SK-N-SH treated with all-trans-retinoic acid at 6 μM for 48 hours (cell line): ENCODE measurements at regions not wholly inside any gene's neighbourhood (a gene's known extent, or its start where the extent isn't known, plus 50 kb on each side); places are given as distances from the start of the nearest gene placed in this dataset.

ENCODE experiments used
- ATAC-seq: fragments of 200-7000 bp; cut with Tn5 transposase; 3 replicates; pipeline ENCODE4 v1.9.1; 2020; ENCODE audit warnings: mild to moderate bottlenecking, moderate library complexity
- ARNTL ChIP-seq: fragments of 450-650 bp; formaldehyde crosslinking; IDR thresholded peaks from 2 replicates; pipeline ENCODE4 v1.5.0; 2020; ENCODE audit warnings: low read depth, mild to moderate bottlenecking, moderate library complexity, borderline replicate concordance
- BACH2 ChIP-seq: fragments of 250-450 bp; sonication (Bioruptor Pico); IDR thresholded peaks from 2 replicates; pipeline ENCODE4 v1.9.0; 2021; ENCODE audit warnings: mild to moderate bottlenecking, borderline replicate concordance
- CREB5 ChIP-seq: fragments of 250-450 bp; sonication (Bioruptor Pico); IDR thresholded peaks from 2 replicates; pipeline ENCODE4 v1.5.1; 2020; ENCODE audit warnings: low read depth, mild to moderate bottlenecking, moderate library complexity
- CSDC2 ChIP-seq: fragments of 250-450 bp; sonication (Bioruptor Pico); IDR thresholded peaks from 2 replicates; pipeline ENCODE4 v1.5.0; 2020; ENCODE audit warnings: mild to moderate bottlenecking, moderate library complexity
- CSRNP3 ChIP-seq: fragments of 250-450 bp; sonication (Bioruptor Pico); IDR thresholded peaks from 2 replicates; pipeline ENCODE4 v1.5.1; 2021; ENCODE audit warnings: mild to moderate bottlenecking, moderate library complexity
- ESRRG ChIP-seq: fragments of 250-450 bp; sonication (Bioruptor Pico); IDR thresholded peaks from 2 replicates; pipeline ENCODE4 v1.6.1; 2021; ENCODE audit warnings: mild to moderate bottlenecking
- GLIS3 ChIP-seq: fragments of 250-450 bp; sonication (Bioruptor Pico); IDR thresholded peaks from 2 replicates; pipeline ENCODE4 v1.5.0; 2020; ENCODE audit warnings: mild to moderate bottlenecking, moderate library complexity
- ISL1 ChIP-seq: fragments of 250-450 bp; sonication (Bioruptor Pico); IDR thresholded peaks from 2 replicates; pipeline ENCODE4 v2.1.2; 2022; ENCODE audit warnings: mild to moderate bottlenecking, moderate library complexity
- OSR1 ChIP-seq: fragments of 250-450 bp; sonication (Bioruptor Pico); IDR thresholded peaks from 2 replicates; pipeline ENCODE4 v1.8.0; 2022; ENCODE audit warnings: moderate library complexity, mild to moderate bottlenecking, inconsistent platforms
- PATZ1 ChIP-seq: fragments of 250-450 bp; sonication (Bioruptor Pico); IDR thresholded peaks from 2 replicates; pipeline ENCODE4 v1.8.0; 2020; ENCODE audit warnings: mild to moderate bottlenecking, moderate library complexity, borderline replicate concordance
- POU6F1 ChIP-seq: fragments of 250-450 bp; sonication (Bioruptor Pico); IDR thresholded peaks from 2 replicates; pipeline ENCODE4 v1.8.0; 2021; ENCODE audit warnings: low read depth, mild to moderate bottlenecking, moderate library complexity, borderline replicate concordance
- PPARA ChIP-seq: fragments of 250-450 bp; sonication (Bioruptor Pico); IDR thresholded peaks from 2 replicates; pipeline ENCODE4 v1.5.0; 2020; ENCODE audit warnings: mild to moderate bottlenecking, borderline replicate concordance
- RARB ChIP-seq: fragments of 250-450 bp; sonication (Bioruptor Pico); IDR thresholded peaks from 2 replicates; pipeline ENCODE4 v1.8.0; 2021; ENCODE audit warnings: mild to moderate bottlenecking, moderate library complexity
- SNAI2 ChIP-seq: fragments of 250-450 bp; sonication (Bioruptor Pico); IDR thresholded peaks from 2 replicates; pipeline ENCODE4 v1.5.0; 2020; ENCODE audit warnings: mild to moderate bottlenecking, moderate library complexity
- TCF4 ChIP-seq: fragments of 250-450 bp; sonication (Bioruptor Pico); IDR thresholded peaks from 2 replicates; pipeline ENCODE4 v1.8.0; 2021; ENCODE audit warnings: mild to moderate bottlenecking, moderate library complexity, borderline replicate concordance
- TOX ChIP-seq: fragments of 250-450 bp; sonication (Bioruptor Pico); IDR thresholded peaks from 2 replicates; pipeline ENCODE4 v1.8.0; 2021; ENCODE audit warnings: mild to moderate bottlenecking, moderate library complexity, borderline replicate concordance
- TSHZ2 ChIP-seq: fragments of 250-450 bp; sonication (Bioruptor Pico); IDR thresholded peaks from 2 replicates; pipeline ENCODE4 v1.5.0; 2020; ENCODE audit warnings: mild to moderate bottlenecking, moderate library complexity
- ZC3H10 ChIP-seq: fragments of 250-450 bp; sonication (Bioruptor Pico); IDR thresholded peaks from 2 replicates; pipeline ENCODE4 v1.5.1; 2021; ENCODE audit warnings: mild to moderate bottlenecking, moderate library complexity
- ZFP3 ChIP-seq: fragments of 250-450 bp; sonication (Bioruptor Pico); IDR thresholded peaks from 2 replicates; pipeline ENCODE4 v1.5.0; 2020; ENCODE audit warnings: mild to moderate bottlenecking, moderate library complexity
- ZFP30 ChIP-seq: fragments of 450-650 bp; formaldehyde crosslinking; IDR thresholded peaks from 2 replicates; pipeline ENCODE4 v1.5.0; 2022; ENCODE audit warnings: mild to moderate bottlenecking, moderate library complexity
- ZNF565 ChIP-seq: fragments of 450-650 bp; formaldehyde crosslinking; conservative IDR thresholded peaks from 2 replicates; pipeline ENCODE4 v1.5.0; 2020; ENCODE audit warnings: low read depth, mild to moderate bottlenecking, moderate library complexity
- ZNF8 ChIP-seq: fragments of 450-650 bp; formaldehyde crosslinking; IDR thresholded peaks from 2 replicates; pipeline ENCODE4 v1.5.0; 2020; ENCODE audit warnings: mild to moderate bottlenecking, moderate library complexity

GRCh38 chr11:112844517-112844916, 116.7 kb upstream of the NCAM1 start:
- ATAC-seq: no peak; the same call in 2 of the 3 replicates
- TF ChIP-seq OSR1 (no peak), SNAI2 (CRISPR knock-in tag) (no peak), POU6F1 (CRISPR knock-in tag) (no peak), BACH2 (CRISPR knock-in tag) (no peak), CSDC2 (CRISPR knock-in tag) (no peak), PATZ1 (CRISPR knock-in tag) (no peak), ZNF565 (CRISPR knock-in tag) (no peak), CREB5 (CRISPR knock-in tag) (no peak), TSHZ2 (CRISPR knock-in tag) (no peak), ISL1 (CRISPR knock-in tag) (no peak), PPARA (CRISPR knock-in tag) (no peak), ESRRG (CRISPR knock-in tag) (no peak), ZFP3 (no peak), GLIS3 (no peak), CSRNP3 (no peak), ARNTL (CRISPR knock-in tag) (no peak), ZC3H10 (CRISPR knock-in tag) (no peak), TCF4 (CRISPR knock-in tag) (no peak), RARB (CRISPR knock-in tag) (no peak), ZFP30 (no peak)

GRCh38 chr11:112847568-112847967, 113.7 kb upstream of the NCAM1 start:
- TF ChIP-seq BACH2 (CRISPR knock-in tag) (no peak), ISL1 (CRISPR knock-in tag) (no peak), RARB (CRISPR knock-in tag) (no peak), ZNF565 (CRISPR knock-in tag) (no peak), ZNF8 (CRISPR knock-in tag) (no peak), PPARA (CRISPR knock-in tag) (no peak), TOX (CRISPR knock-in tag) (no peak), ARNTL (CRISPR knock-in tag) (no peak), ZFP30 (no peak), ZC3H10 (CRISPR knock-in tag) (no peak)
- no peak for ATAC-seq
